ENCODE measurements at regions not wholly inside any gene's neighbourhood (a gene's known extent, or its start where the extent isn't known, plus 50 kb on each side); places are given as distances from the start of the nearest gene placed in this dataset.
"Not testable (repeated sequence)": the region's sequence is repeated elsewhere in the genome, so short reads cannot be mapped to it uniquely, and the experiment has no call there.

DNA sequence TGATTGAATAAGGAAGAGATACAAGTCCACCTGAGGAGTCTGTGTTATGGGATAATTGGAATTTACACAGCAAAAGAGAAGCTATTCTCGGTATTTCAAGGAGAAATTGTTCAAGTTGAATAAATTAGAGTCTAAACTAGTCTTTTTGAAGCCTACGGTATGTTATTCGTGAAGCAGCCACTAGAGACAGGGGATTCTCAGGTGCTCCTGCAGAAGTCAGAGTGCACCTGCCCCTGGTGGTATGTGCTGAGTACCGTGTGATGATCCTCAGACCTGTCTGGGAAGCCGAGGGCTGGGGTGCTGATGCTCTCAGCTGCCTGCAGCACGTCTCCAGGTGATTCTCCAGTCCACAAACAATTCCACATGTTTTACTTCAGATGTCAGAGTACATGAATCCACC lies 1171.7 kb downstream of the RPIA start:
- not testable (repeated sequence) for DNase-seq (ENCODE audit: low read depth, low spot score)

DNA sequence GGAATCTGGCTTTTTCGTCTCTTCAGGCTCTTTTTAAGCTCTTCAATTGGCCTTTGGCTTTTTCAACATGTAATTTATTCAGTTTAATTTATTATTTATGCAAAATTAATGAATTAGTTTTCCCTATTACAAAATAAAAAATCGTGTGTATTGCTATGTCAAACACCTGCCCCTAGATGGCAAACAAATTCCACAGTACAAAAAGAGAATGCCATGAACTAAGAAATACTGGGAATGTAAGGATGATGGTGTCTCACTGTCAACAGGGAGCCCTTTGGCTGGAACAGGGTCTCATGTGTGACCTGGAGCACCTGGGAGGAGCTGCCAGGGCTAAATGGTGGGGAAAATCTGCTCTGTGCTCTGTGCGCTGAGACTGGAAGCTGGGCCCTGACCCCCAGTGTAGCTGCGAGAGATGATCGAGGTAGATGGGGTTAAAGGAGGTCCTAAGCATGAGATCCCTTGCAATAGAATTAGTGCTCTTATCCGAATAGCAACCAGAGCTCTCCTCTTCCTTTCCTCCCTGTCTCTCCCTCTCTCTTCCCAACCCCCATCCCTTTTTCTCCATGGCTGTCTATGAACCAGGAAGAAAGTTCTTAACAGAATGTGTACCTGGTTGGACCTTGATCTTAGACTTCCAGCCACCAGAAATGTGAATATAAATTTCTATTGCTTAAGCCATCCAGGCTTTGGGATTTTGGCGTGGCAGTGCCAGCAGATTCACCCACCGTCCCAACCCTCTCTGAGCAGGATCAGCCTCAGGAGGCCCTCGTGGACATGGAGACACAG lies 1183.5 kb downstream of the RPIA start:
- DNase-seq (ENCODE audit: low read depth, low spot score): not testable (repeated sequence)

DNA sequence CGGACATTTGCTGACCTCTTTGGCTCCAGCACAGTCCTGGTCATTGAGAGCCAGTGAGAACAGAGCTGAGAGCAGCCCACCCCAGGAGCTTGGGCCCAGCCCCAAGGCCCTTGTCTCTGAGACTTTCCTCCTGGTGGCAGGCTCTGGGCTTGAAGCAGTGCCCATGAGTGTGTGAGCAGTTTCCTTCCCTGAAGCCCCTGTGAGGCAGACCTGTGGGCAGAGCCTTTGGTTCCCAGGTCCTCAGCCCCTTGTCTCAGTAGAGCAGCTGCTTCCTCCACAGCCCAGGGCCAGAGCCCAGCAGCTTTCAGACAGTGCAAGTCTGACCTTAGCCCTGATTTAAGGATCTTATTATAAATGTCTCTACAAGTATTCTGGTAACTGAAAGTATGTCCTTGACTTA lies 1185.0 kb downstream of the RPIA start:
- DNase-seq (ENCODE audit: low read depth, low spot score): not testable (repeated sequence)

DNA sequence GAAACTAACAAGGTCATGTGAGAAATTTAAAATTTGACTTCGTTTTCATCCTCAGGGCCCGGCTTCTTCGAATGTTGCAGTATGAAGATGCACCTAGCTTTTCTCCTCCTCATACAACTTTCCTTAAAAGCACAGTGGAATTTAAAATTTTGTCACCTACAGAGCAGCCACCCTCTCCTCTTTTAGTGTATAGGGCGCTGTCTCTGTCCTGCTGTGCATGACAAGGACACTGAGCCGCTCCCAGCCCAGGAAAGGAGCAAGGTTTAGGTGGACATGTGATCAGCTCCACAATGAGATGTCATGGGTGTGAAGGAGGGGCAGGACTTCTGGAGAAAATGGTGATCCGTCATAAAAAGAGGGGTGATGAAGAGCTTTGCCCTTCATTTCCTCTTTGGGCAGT lies 1185.4 kb downstream of the RPIA start:
- DNase-seq (ENCODE audit: low read depth, low spot score): not testable (repeated sequence)

DNA sequence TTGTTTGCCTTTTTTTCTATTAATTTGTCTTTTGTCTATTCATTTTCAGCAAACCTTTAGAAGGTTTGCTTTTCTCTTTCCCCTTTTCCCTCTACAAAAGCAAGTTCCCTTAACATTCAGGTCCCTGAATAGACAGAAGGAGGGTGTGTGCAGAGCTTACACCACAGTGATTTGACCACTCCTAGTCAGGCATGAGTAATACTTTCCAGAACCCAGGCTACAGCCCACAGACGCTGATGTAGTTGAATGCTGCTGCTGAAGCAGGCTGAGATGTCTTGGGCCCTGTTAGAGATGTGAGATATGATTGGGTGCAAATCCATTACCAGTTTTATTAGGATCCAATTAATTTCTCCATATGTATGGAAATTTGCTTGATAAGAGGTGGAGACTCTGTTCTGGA lies 1191.4 kb downstream of the RPIA start:
- not testable (repeated sequence) for DNase-seq (ENCODE audit: low read depth, low spot score)

DNA sequence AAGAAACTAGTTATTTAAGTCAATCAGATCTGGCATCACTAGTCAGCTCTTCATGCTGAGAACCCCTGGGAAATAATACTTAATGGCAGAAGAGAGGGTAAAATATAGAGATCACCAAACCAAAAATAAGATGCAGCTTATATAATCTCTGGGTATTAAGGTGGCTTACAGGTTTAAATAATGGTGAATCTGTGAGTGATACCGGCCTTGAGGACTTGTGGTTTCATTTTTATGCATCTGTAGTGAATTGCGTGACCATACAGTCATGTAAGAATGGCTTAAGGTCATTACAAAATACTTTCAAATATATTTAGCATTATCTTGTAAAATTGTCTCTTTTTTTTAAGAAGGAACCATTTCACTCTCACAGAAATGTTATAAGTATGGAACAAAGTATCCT lies 1192.2 kb downstream of the RPIA start:
- DNase-seq (ENCODE audit: low read depth, low spot score): not testable (repeated sequence)

DNA sequence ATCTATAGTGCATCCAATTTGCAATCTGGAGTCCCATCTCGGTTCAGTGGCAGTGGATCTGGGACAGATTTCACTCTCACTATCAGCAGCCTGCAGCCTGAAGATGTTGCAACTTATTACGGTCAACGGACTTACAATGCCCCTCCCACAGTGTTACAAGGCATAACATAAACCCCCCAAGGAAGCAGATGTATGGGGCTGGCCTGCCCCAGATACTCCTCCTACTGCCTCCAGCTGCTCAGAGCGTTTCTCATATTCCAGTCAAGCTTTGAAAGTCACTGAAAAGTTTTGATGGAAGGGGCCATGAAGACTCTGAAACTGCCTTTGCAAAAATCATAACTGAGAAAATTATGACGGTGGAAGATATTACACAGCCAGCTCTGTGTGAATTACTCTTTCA lies 1193.6 kb downstream of the RPIA start:
- not testable (repeated sequence) for DNase-seq (ENCODE audit: low read depth, low spot score)

DNA sequence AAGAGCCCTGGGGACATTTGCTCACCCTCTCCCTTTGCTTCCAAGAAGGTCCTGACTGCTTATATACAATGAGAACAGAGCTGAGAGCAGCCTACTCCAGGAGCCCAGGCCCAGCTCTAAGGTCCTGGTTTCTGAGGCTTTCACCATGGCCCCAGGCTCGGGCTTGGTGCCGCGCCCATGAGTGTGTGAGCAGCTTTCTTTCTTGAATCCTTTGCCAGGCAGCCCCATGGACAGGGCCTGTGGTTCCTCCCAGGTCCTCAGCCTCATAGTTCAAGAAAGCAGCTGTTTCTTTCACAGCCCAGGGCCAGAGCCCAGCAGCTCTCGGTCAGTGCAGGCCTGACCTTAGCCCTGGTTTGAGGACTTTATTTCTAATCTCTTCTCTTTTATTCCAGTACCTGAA lies 1197.2 kb downstream of the RPIA start:
- DNase-seq (ENCODE audit: low read depth, low spot score): not testable (repeated sequence)

DNA sequence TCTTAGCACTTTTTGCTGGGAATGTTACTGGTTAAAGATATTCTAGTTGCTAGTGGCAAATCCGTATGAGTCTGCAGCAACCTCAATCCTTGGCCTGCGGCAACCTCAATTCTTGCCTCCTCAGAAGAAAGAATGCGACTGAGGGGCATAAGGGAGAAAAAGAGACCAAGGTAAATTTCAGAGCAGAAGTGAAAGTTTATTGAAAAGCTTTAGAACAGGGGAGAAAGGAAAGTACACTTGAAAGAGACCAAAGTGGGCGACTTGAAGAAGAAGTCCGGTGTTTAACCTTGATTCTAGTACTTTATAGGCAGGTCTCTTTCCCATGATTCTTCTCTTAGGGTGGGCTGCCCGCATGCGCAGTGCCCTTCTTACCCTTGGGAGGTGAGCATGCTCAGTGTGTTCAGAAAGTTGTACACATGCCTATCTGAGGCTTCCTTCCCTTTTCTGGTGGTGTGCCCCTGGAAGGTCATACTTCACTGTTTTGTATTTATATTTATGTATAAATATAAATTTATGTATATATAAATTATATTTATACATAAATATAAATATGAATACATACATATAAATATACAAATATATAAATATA lies 1198.8 kb downstream of the RPIA start:
- DNase-seq (ENCODE audit: low read depth, low spot score): not testable (repeated sequence)

DNA sequence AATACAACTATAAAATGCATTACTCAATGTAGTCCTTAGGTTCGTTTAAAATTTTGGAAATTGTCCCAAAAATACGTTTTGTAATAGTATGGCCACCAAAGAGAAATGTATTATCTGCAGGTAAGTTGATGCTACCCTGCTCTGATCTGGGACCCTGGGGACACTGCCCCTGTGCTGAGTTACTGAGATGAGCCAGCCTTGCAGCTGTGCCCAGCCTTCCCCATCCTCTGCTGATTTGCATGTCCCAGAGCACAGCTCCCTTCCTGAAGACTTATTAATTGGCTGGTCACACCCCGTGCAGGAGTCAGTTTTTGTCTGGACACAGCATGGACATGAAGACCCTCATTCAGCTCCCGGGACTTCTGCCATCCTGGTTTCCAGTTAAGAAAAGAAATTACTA lies 1203.5 kb downstream of the RPIA start:
- DNase-seq (ENCODE audit: low read depth, low spot score): not testable (repeated sequence)

DNA sequence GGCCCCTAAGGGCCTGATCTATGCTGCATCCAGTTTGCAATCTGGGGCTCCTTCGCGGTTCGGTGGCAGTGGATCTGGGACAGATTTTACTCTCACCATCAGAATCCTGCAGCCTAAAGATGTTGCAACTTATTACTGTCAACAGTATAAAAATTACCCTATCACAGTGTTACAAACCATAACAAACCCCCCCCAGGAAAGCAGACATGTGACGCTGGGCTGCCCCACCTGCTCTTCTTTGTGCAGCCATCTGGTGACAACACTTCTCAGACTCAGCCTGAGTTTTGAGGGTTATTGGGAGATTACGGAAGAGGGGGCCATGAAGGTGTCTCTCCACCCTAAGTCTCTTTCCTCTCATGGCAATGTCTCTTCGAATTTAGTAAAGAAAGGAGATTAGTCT lies 1204.2 kb downstream of the RPIA start:
- not testable (repeated sequence) for DNase-seq (ENCODE audit: low read depth, low spot score)

DNA sequence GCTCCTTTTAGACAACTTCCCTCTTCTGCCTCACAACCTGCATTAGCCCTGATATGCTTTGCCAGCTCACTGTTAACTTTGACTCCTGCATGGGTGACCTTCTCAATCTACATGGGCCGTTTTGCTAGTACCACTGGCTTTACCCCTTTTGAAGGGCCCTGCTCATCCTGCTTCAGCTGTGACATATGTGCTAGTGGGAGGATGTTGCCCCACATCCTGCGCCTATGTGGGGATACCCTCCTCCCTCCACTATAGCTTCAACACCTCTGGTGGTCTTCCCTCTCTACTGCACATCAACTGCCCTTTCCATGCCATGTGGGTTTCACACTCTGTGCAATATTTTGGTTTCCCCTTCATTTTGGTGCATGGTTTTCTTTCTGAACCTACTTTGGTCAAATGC lies 1235.5 kb downstream of the RPIA start:
- not testable (repeated sequence) for DNase-seq (ENCODE audit: low read depth, low spot score)

DNA sequence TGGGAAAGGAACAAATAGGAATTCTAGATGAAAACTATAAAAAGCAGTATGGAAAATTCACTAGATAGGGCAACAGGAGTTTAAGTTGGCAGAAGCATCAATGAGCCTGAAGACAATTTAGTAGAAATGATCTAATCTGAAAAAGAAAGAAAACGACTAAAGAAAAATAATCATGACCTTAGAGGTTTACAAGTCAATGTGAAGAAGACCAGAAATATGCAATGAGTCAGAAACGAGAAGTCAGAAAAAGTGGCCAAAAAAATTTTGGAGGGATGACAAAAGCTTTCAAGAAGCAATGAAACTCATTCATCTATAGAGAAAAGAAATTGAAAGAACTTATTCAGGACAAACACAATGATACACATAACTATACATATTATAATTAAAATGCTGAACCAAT lies 1244.0 kb downstream of the RPIA start:
- DNase-seq (ENCODE audit: low read depth, low spot score): not testable (repeated sequence)

DNA sequence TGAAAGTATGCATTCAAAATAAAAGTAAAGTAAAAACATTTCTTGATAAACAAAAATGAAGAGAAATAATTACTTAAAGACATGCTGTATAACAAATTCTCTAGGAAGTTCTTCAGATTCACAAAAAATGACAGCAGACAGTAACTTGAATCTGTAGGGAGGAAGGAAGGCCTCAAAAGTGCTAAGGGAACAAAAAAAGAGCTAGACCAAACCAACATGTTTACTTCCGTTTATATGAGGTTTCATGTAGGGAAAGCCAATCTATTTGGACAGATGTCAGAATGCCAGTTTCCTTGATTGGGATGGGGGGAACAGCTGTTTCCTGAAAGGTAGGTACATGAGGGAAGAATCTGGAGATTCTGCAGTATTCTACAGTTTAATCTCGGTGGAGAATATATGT lies 1244.5 kb downstream of the RPIA start:
- DNase-seq (ENCODE audit: low read depth, low spot score): not testable (repeated sequence)

DNA sequence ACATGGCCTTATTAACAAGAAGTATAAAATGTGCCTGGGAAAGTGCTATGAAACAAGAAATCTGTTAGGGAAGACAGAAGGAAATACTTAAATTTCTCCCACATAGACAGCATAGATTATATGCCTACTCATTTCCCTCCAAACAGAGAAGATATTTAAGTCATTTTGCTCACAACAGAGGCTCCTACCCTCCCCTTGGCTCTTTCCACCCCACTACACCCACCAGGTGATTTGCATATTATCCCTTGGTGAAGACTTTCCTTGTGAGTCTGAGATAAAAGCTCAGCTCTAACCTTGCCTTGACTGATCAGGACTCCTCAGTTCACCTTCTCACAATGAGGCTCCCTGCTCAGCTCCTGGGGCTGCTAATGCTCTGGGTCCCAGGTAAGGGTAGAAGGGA lies 1245.1 kb downstream of the RPIA start:
- not testable (repeated sequence) for DNase-seq (ENCODE audit: low read depth, low spot score)

DNA sequence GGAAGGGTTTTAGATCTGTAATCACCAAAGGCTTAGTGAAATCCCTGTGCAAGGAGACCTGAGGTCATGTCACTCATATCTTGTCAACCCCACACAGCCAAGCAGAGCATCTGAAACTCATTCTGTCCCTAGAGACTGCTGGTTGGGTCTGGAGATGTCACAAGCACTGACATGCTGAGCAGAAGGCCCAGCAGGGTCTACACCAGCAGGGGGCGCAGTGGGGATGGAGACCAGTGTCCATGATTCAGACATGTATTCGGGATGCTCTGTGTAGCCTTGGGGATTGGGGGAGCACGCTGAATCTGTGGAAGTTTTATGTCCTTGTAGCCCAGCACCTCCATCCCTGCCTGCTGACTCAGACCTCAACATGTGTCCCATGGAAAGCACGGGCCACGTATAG lies 1247.3 kb downstream of the RPIA start:
- peak; percentile 13 for DNase-seq (ENCODE audit: low read depth, low spot score)

DNA sequence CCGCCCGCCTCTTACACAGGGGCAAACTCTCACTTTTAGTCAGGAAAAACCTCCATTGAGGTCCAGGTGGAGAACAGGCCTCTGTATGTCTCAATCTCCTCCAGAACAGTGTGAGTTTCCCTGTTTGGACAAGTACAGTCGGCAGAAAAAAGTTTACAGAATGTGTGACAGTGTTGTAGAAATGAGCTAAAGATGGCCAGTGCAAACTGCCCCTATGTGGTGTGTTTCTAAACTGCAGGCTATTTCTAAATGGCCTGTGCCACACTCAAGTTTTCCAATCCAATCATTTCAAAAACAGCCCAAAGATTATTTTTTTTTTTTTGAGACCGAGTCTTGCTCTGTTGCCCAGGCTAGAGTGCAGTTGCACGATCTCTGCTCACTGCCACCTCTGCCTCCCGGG lies 1252.8 kb downstream of the RPIA start:
- not testable (repeated sequence) for DNase-seq (ENCODE audit: low read depth, low spot score)

DNA sequence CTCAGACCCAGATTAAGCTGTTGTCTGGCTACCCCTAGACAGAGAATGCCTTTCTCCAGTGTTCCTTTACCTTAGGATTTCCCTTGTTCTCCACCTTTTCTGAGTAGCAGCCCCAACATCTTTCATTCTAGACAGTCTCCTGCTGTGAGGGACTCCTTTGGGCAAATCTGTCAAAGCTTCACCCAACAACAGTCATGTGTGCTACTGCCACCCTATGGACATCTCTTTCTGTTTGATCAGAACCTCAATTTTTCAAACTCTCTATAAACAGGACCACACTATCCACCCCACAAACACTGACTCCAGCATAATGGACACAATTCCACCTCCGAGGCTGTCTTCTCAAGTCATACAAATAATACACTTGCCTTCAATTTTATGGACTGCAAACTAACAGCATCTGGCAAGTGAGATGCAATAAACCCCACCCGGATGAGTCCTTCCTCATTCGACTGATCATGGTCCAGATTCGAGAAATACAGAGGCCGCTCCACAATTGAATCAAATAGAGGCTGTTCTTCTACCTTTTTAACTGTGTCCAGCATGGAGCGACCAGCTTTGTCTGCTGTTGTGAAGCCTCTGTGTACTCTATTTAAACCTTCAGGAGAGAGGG lies 1253.6 kb downstream of the RPIA start:
- not testable (repeated sequence) for DNase-seq (ENCODE audit: low read depth, low spot score)

DNA sequence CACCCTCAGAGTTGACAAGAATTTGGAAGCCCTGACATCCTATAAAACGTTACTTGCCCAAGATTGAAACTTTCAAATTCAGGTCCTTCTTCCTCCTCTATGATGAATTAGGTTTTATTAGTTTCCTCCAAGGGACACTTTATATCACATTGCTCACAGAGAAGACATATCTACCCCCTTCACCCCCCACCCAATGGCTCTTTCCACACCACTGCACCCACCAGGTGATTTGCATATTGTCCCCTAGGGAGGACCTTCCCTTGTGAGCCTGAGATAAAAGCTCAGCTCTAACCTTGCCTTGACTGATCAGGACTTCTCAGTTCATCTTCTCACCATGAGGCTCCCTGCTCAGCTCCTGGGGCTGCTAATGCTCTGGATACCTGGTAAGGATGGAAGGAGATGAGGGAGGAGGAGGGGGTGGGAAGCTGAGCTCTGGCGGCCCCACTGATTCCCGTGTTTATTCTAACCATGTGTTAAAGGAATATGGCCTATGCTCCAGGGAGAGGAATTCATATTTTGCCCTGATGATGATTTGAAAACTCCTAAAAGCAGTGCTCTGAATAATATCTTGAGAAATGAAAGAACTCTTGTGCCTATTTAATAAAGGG lies 1255.8 kb downstream of the RPIA start:
- DNase-seq (ENCODE audit: low read depth, low spot score): not testable (repeated sequence)

DNA sequence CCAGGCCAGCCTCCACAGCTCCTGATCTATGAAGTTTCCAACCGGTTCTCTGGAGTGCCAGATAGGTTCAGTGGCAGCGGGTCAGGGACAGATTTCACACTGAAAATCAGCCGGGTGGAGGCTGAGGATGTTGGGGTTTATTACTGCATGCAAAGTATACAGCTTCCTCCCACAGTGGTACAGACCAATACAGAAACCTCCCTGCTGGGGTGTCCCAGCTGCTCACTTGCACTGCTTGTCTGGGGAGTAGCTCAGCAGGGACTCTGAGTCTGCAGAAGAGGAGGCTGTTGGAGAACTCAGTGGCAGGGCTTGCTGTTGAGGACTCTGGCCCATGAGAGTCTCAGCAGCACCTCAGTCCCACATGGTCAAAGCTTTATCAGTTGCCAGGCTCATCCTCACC lies 1256.6 kb downstream of the RPIA start:
- not testable (repeated sequence) for DNase-seq (ENCODE audit: low read depth, low spot score)

DNA sequence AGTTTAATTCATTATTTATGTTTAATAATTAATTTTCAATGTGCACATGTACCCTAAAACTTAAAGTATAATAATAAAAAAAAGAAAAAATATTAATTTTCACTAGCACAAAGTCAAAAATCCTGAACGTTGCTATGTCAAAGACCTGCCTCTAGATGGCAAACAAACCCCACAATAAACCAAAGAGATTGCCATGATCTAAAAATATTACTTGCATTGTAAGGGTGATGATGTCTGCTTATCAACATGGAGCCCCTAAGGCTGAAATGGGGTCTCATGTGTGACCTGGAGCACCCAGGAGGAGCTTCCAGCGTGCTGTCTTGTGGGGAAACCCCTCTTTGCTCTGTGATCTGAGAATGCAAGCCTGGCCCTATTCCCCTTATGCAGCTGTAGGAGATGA lies 1259.3 kb downstream of the RPIA start:
- not testable (repeated sequence) for DNase-seq (ENCODE audit: low read depth, low spot score)

DNA sequence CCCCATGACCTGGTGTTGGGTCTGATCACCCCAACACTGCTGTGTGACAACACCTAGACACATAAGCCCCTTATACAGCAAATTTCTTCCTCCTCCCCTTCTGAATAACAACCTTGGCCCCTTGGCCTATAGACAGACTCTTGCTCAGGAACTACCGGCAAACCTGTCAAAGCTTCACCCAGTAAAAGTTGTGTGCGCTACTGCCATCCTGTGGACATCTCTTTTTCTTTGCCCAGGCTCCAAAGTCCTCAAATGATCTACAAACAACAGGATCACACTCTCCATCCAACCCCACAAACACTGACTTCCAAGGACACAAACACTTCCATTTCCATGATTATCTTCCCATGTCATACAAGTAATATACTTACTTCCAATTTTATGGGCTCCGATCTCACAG lies 1265.8 kb downstream of the RPIA start:
- DNase-seq (ENCODE audit: low read depth, low spot score): peak; percentile 33
